GM12865 (cell line): ENCODE measurements at regions not wholly inside any gene's neighbourhood (a gene's known extent, or its start where the extent isn't known, plus 50 kb on each side); places are given as distances from the start of the nearest gene placed in this dataset.
"Not testable (repeated sequence)": the region's sequence is repeated elsewhere in the genome, so short reads cannot be mapped to it uniquely, and the experiment has no call there.

ENCODE experiments used
- DNase-seq: peaks from one replicate; pipeline ENCODE4 v3.0.0; 2010; ENCODE audit warnings: low read depth
- H3K4me3 ChIP-seq: 2 replicates; pipeline ENCODE4 v1.5.1; 2011; ENCODE audit warnings: mild to moderate bottlenecking, low read depth, low read length, control low read depth
- CTCF ChIP-seq: IDR thresholded peaks from 2 replicates; pipeline ENCODE4 v1.5.1; 2011; ENCODE audit warnings: low read length, control low read depth, low read depth, inconsistent platforms; ENCODE audit not compliant: insufficient read depth; ENCODE audit errors: missing control alignments

DNA sequence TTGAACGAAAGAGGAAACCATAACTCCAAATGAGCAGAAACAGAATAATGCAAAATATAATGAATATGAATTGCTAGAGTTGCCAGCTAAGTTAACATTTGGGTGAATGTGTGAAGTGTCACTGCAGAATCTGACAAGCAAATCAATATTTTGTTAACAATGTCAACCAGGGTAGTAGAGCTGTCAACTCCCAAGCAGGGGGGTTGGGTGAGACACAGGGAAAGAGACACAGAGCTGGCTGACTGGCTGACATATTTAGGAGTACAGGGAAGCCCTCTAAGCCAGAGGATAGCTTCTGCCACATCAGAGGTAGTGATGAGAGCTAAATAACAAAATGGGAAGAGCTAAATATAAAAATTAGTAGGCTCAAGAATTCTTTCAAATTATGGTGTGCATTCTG lies 393.1 kb upstream of the KCND2 start:
- no peak for DNase-seq
- no peak overlapping the region for H3K4me3 ChIP-seq
- no peak for TF ChIP-seq CTCF

- H3K4me3 ChIP-seq = no peak overlapping the region
- no peak for TF ChIP-seq CTCF
- no peak for DNase-seq
Measured at GRCh38 chr7:119886007-119886406, 387.0 kb upstream of the KCND2 start.

DNA sequence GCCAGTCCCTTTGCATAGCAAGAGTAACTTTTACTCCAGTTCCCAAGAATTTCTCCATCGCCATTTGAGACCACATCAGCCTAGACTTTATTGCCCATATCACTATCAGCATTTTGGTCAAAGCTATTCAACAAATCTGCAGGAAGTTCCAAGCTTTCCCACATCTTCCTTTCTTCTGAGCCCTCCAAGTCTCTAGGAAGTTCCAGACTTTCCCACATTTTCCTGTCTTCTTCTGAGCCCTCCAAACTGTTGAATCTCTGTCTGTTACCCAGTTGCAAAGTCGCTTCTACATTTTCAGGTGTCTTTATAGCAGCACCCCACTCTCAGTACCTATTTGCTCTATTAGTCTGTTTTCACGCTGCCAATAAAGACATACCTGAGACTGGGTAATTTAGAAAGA lies 386.4 kb upstream of the KCND2 start:
- not testable (repeated sequence) for H3K4me3 ChIP-seq

GRCh38 chr7:119888251-119888650 lies 384.7 kb upstream of the KCND2 start:
- TF ChIP-seq CTCF = no peak
- DNase-seq = no peak
- H3K4me3 ChIP-seq = no peak overlapping the region

More for the DNA sequence above, 386.4 kb upstream of the KCND2 start:
- DNase-seq = not testable (repeated sequence)

DNA sequence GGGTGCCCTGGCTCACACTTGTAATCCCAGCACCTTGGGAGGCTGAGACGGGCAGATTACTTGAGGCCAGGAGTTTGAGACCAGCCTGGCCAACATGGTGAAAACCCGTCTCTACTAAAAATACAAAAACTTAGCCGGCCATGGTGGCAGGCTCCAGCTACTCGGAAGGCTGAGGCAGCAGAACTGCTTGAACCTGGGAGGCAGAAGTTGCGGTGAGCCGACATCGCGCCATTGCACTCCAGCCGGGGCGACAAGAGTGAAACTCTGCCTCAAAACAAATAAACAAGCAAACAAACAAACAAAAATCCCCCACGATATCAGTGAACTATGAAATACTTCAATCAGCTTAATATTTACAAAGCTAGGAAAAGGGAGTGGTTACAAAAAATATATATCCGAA lies 382.3 kb upstream of the KCND2 start:
- no peak for DNase-seq
- no peak overlapping the region for H3K4me3 ChIP-seq
- no peak for TF ChIP-seq CTCF

DNA sequence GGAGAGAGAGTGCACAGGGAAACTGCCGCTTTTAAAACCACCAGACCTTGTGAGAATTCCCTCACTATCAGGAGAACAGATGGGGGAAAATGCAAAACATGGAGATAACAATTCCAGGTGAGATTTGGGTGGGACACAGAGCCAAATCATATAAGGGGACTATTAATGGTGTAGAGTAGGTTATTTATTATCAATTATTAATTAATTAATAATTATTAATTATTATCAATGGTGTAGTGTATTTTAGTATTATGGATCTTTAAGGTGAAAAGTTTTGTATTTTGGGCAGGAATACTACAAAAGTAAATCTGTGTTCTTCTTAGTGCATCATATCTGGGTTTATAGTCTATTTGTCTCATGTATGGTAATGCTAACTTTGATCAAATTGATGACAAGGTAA lies 377.7 kb upstream of the KCND2 start:
- no peak for TF ChIP-seq CTCF
- no peak for DNase-seq
- H3K4me3 ChIP-seq = no peak overlapping the region

- no peak for TF ChIP-seq CTCF
- no peak overlapping the region for H3K4me3 ChIP-seq
- DNase-seq = no peak
Measured at GRCh38 chr7:119896386-119896785, 376.6 kb upstream of the KCND2 start.

GRCh38 chr7:119900996-119901672 lies 371.8 kb upstream of the KCND2 start:
- H3K4me3 ChIP-seq = no peak overlapping the region
- no peak for DNase-seq
- TF ChIP-seq CTCF = no peak
